ENCODE measurements at regions not wholly inside any gene's neighbourhood (a gene's known extent, or its start where the extent isn't known, plus 50 kb on each side); places are given as distances from the start of the nearest gene placed in this dataset.

- TF ChIP-seq CHD2 (IDR thresholded peaks at IDR 0.05; ENCODE audit: borderline replicate concordance, low read depth, low read length) (no peak), NBN (IDR thresholded peaks at IDR 0.05) (no peak), MAX (IDR thresholded peaks at IDR 0.05; ENCODE audit: low read depth, low read length) (no peak), GABPA (IDR thresholded peaks at IDR 0.05; ENCODE audit: low read depth) (no peak), CTCF (IDR thresholded peaks at IDR 0.05 in 2 of 3, conservative IDR thresholded peaks at IDR 0.05 in 1 of 3; ENCODE audit: control insufficient read depth in 2 of 3, extremely low read depth in 1 of 3, insufficient read depth in 1 of 3, low read depth in 3 of 3, low read length in 3 of 3) (no peak), RFX5 (IDR thresholded peaks at IDR 0.05; ENCODE audit: low read depth, low read length) (no peak), REST (IDR thresholded peaks at IDR 0.05; ENCODE audit: low read depth, low read length) (no peak), TCF7 (IDR thresholded peaks at IDR 0.05; ENCODE audit: borderline replicate concordance) (no peak), YY1 (IDR thresholded peaks at IDR 0.05; ENCODE audit: low read depth, low read length) (no peak), POLR2A (IDR thresholded peaks at IDR 0.05; ENCODE audit: low read depth, low read length) (no peak)
- TF ChIP-seq, protein P1, sequence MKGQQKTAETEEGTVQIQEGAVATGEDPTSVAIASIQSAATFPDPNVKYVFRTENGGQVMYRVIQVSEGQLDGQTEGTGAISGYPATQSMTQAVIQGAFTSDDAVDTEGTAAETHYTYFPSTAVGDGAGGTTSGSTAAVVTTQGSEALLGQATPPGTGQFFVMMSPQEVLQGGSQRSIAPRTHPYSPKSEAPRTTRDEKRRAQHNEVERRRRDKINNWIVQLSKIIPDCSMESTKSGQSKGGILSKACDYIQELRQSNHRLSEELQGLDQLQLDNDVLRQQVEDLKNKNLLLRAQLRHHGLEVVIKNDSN (IDR thresholded peaks at IDR 0.05; ENCODE audit: borderline replicate concordance, extremely low read length, insufficient read depth, low read depth, low read length): no peak
- TF ChIP-seq, protein P2, sequence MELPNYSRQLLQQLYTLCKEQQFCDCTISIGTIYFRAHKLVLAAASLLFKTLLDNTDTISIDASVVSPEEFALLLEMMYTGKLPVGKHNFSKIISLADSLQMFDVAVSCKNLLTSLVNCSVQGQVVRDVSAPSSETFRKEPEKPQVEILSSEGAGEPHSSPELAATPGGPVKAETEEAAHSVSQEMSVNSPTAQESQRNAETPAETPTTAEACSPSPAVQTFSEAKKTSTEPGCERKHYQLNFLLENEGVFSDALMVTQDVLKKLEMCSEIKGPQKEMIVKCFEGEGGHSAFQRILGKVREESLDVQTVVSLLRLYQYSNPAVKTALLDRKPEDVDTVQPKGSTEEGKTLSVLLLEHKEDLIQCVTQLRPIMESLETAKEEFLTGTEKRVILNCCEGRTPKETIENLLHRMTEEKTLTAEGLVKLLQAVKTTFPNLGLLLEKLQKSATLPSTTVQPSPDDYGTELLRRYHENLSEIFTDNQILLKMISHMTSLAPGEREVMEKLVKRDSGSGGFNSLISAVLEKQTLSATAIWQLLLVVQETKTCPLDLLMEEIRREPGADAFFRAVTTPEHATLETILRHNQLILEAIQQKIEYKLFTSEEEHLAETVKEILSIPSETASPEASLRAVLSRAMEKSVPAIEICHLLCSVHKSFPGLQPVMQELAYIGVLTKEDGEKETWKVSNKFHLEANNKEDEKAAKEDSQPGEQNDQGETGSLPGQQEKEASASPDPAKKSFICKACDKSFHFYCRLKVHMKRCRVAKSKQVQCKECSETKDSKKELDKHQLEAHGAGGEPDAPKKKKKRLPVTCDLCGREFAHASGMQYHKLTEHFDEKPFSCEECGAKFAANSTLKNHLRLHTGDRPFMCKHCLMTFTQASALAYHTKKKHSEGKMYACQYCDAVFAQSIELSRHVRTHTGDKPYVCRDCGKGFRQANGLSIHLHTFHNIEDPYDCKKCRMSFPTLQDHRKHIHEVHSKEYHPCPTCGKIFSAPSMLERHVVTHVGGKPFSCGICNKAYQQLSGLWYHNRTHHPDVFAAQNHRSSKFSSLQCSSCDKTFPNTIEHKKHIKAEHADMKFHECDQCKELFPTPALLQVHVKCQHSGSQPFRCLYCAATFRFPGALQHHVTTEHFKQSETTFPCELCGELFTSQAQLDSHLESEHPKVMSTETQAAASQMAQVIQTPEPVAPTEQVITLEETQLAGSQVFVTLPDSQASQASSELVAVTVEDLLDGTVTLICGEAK (IDR thresholded peaks at IDR 0.05; ENCODE audit: borderline replicate concordance): no peak
- TF ChIP-seq, protein P3, sequence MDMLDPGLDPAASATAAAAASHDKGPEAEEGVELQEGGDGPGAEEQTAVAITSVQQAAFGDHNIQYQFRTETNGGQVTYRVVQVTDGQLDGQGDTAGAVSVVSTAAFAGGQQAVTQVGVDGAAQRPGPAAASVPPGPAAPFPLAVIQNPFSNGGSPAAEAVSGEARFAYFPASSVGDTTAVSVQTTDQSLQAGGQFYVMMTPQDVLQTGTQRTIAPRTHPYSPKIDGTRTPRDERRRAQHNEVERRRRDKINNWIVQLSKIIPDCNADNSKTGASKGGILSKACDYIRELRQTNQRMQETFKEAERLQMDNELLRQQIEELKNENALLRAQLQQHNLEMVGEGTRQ (IDR thresholded peaks at IDR 0.05; ENCODE audit: borderline replicate concordance, low read depth, low read length): no peak
These were observed 51.2 kb upstream of the SGCE start for GRCh38 chr7:94706996-94707740.

All from GM12878 (cell line).